CD14-positive monocyte (primary cell): ENCODE measurements at regions not wholly inside any gene's neighbourhood (a gene's known extent, or its start where the extent isn't known, plus 50 kb on each side); places are given as distances from the start of the nearest gene placed in this dataset.

Experiments
- DNase-seq, 3 donors: peaks; one replicate each; pipeline ENCODE4 v3.0.0-alpha.2; 2011 to 2022
- H2AFZ ChIP-seq: 2 replicates; pipeline ENCODE4 v1.6.0; 2012; ENCODE audit warnings: mild to moderate bottlenecking, low read depth, low read length, inconsistent platforms; ENCODE audit not compliant: insufficient read depth, poor library complexity, severe bottlenecking
- H3K27ac ChIP-seq, 2 donors: 1 replicate in 1 of 2; 2 replicates in 1 of 2; pipeline ENCODE4 v1.5.1; 2012 to 2013; ENCODE audit warnings: low read length in 2 of 2, control low read depth in 1 of 2, inconsistent platforms in 1 of 2, low read depth in 1 of 2, mild to moderate bottlenecking in 1 of 2
- H3K27me3 ChIP-seq, 2 donors: one replicate each; pipeline versions ENCODE4 v1.6.0 to v1.6.1; 2011 to 2013; ENCODE audit warnings: low read length in 2 of 2; ENCODE audit not compliant: control insufficient read depth in 2 of 2, insufficient read depth in 2 of 2
- H3K36me3 ChIP-seq, 2 donors: replicated peaks in 1 of 2; 1 replicate in 1 of 2; 2 replicates in 1 of 2; pipeline versions ENCODE4 v1.5.1 to v1.6.1; 2012 to 2013; ENCODE audit warnings: low read length in 2 of 2, control low read depth in 1 of 2, inconsistent platforms in 1 of 2, mild to moderate bottlenecking in 1 of 2; ENCODE audit not compliant: insufficient read depth in 2 of 2, control insufficient read depth in 1 of 2
- H3K4me1 ChIP-seq, 2 donors: 1 replicate in 1 of 2; 2 replicates in 1 of 2; pipeline versions ENCODE4 v1.5.1 to v1.6.1; 2012 to 2013; ENCODE audit warnings: low read length in 2 of 2, control low read depth in 1 of 2, inconsistent platforms in 1 of 2, mild to moderate bottlenecking in 1 of 2, moderate library complexity in 1 of 2; ENCODE audit not compliant: insufficient read depth in 2 of 2, control insufficient read depth in 1 of 2
- H3K4me2 ChIP-seq: replicated peaks from 2 replicates; pipeline ENCODE3; 2012; ENCODE audit warnings: low read length, moderate library complexity, mild to moderate bottlenecking; ENCODE audit not compliant: poor library complexity, severe bottlenecking; ENCODE audit errors: extremely low read depth
- H3K4me3 ChIP-seq, 3 experiments: fragments of 200-600 bp in 1 of 3; sonication (generic) in 1 of 3; replicated peaks in 1 of 3; 1 replicate in 2 of 3; 2 replicates in 1 of 3; pipeline ENCODE4 v1.5.1; 2011 to 2013; ENCODE audit warnings: low read length in 3 of 3, mild to moderate bottlenecking in 3 of 3, control low read depth in 2 of 3, low read depth in 2 of 3, inconsistent platforms in 1 of 3, moderate library complexity in 1 of 3
- H3K79me2 ChIP-seq: 2 replicates; pipeline ENCODE4 v1.6.0; 2012; ENCODE audit warnings: mild to moderate bottlenecking, control low read depth, inconsistent platforms, low read length, moderate library complexity; ENCODE audit not compliant: insufficient read depth
- H3K9ac ChIP-seq: 2 replicates; pipeline ENCODE4 v1.6.0; 2017; ENCODE audit warnings: low read length, mild to moderate bottlenecking; ENCODE audit not compliant: insufficient read depth, poor library complexity, severe bottlenecking
- H3K9me3 ChIP-seq, 2 donors: replicated peaks in 1 of 2; 1 replicate in 1 of 2; 2 replicates in 1 of 2; pipeline versions ENCODE4 v1.5.1 to v1.6.1; 2012 to 2013; ENCODE audit warnings: low read length in 2 of 2, control low read depth in 1 of 2; ENCODE audit not compliant: control insufficient read depth in 1 of 2, insufficient read depth in 1 of 2
- H4K20me1 ChIP-seq: 2 replicates; pipeline ENCODE4 v1.6.0; 2012; ENCODE audit warnings: mild to moderate bottlenecking, low read length, control low read depth, moderate library complexity; ENCODE audit not compliant: insufficient read depth
- H3K27ac Mint-ChIP-seq, 7 donors: one replicate each; pipeline ENCODE4 v1.8.0; 2020; ENCODE audit warnings: mild to moderate bottlenecking in 7 of 7, mixed read lengths in 7 of 7, moderate library complexity in 6 of 7, inconsistent platforms in 2 of 7
- H3K27me3 Mint-ChIP-seq, 3 donors: one replicate each; pipeline ENCODE4 v1.8.0; 2021 to 2022; ENCODE audit warnings: low read depth in 3 of 3, mild to moderate bottlenecking in 3 of 3, mixed read lengths in 3 of 3, moderate library complexity in 3 of 3, inconsistent platforms in 1 of 3
- H3K36me3 Mint-ChIP-seq, 2 donors: one replicate each; pipeline ENCODE4 v1.8.0; 2020; ENCODE audit warnings: mixed read lengths in 2 of 2, inconsistent platforms in 1 of 2, mild to moderate bottlenecking in 1 of 2
- H3K4me1 Mint-ChIP-seq: one replicate; pipeline ENCODE4 v1.8.0; 2020; ENCODE audit warnings: mild to moderate bottlenecking, mixed read lengths
- H3K4me3 Mint-ChIP-seq, 2 donors: one replicate each; pipeline ENCODE4 v1.8.0; 2020; ENCODE audit warnings: mild to moderate bottlenecking in 2 of 2, mixed read lengths in 2 of 2, moderate library complexity in 1 of 2
- H3K9me3 Mint-ChIP-seq, 7 donors: one replicate each; pipeline ENCODE4 v1.8.0; 2020 to 2022; ENCODE audit warnings: mixed read lengths in 7 of 7, mild to moderate bottlenecking in 6 of 7, moderate library complexity in 6 of 7, inconsistent platforms in 2 of 7
- WGBS: methylation state at CpG from one replicate; pipeline ENCODE4 v1.1.5; 2013; ENCODE audit warnings: missing lambda C conversion rate; ENCODE audit not compliant: insufficient coverage; 5-methylcytosine and 5-hydroxymethylcytosine counted together
- intact Hi-C, 2 donors: fragments of 100-400 bp; cut with micrococcal nuclease; formaldehyde crosslinking; loops; one replicate each; pipeline versions ENCODE4 v1.15.0 to v1.15.1; 2023
- TF ChIP-seq, protein P1 (sequence below): fragments of 200-600 bp; IDR thresholded peaks from one replicate; pipeline ENCODE4 v1.8.0; 2022; ENCODE audit warnings: antibody characterized with exemption, mild to moderate bottlenecking

DNA sequence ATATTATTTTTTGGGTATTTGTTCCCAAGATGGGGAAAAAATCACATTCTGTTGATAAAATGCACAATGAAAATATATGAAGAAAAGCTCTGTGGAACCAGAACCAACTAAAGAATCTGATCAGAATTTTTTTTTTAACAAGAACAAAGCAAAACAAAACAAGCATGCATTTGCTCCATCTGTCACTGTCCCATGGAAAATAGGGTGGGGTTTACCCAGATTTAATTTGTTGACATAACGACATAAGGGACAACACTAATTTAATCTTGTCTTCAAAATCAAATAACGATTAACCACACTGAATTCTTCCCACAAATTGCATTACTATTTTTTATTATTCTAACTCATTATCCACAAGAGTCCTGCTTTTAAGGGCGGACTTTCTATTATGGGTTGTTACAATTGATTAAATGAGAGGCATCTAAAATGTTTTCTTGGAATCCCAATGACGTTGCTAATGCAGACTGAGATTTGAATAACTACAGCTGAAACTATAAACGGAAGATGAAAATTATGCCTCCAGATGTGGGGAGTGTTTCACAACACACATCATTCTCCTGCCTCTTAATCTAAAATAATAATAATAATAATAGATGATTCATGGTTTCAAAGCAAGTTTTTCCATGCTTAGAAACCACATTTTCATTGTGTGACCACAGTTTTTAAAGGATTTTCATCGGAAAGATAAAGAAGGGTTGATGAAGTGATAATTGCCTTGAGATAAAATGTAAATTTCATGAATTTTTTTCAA lies 307.0 kb upstream of the CPEB2 start:
- Histone ChIP-seq H3K4me1 (no peaks in the 10 kb centered on the region), H2AFZ (no peak overlapping the region), H3K27me3 (no peaks in the 10 kb centered on the region), H3K27ac (no peak overlapping the region), H3K4me3 (no peak overlapping the region), H3K36me3 (no peaks in the 10 kb centered on the region), H4K20me1 (no peaks in the 10 kb centered on the region), H3K9me3 (peaks cover 6 to 8% of the 10 kb centered on the region in 2 donors), H3K9ac (no peak overlapping the region), H3K4me2 (no peak overlapping the region), H3K79me2 (no peaks in the 10 kb centered on the region)
- no peak for DNase-seq
- peaks cover 0 to 1% (median 0%) of the 10 kb centered on the region in 3 donors for H3K27me3 Mint-ChIP-seq
- H3K4me3 Mint-ChIP-seq: no peak overlapping the region
- WGBS: no CpG with 5 or more reads among the region's 6 CpGs
- TF ChIP-seq, protein P1, sequence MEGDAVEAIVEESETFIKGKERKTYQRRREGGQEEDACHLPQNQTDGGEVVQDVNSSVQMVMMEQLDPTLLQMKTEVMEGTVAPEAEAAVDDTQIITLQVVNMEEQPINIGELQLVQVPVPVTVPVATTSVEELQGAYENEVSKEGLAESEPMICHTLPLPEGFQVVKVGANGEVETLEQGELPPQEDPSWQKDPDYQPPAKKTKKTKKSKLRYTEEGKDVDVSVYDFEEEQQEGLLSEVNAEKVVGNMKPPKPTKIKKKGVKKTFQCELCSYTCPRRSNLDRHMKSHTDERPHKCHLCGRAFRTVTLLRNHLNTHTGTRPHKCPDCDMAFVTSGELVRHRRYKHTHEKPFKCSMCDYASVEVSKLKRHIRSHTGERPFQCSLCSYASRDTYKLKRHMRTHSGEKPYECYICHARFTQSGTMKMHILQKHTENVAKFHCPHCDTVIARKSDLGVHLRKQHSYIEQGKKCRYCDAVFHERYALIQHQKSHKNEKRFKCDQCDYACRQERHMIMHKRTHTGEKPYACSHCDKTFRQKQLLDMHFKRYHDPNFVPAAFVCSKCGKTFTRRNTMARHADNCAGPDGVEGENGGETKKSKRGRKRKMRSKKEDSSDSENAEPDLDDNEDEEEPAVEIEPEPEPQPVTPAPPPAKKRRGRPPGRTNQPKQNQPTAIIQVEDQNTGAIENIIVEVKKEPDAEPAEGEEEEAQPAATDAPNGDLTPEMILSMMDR: no peak
- no peaks in the 10 kb centered on the region for H3K36me3 Mint-ChIP-seq
- intact Hi-C loops: no loop called here
- H3K27ac Mint-ChIP-seq: no peak overlapping the region
- H3K9me3 Mint-ChIP-seq: peaks cover 0 to 13% (median 6%) of the 10 kb centered on the region in 7 donors
- H3K4me1 Mint-ChIP-seq: no peaks in the 10 kb centered on the region

DNA sequence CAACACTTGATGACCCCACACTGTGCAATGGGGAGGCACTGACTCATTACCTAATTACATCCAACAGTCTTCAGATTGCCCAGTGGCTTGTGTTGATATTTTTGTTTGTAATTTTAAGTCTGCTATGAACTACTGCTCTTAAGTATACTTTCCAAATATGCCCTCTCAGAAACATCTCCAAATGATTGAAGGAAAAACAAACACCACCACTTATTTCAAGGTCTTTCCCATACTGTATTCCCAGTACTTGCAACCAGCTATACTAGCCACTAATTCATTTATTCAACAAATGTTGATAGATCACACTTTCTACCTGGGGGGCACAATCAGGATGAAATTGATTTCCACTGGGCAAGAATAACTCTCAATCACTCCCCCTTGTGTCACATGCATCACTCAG lies 302.2 kb upstream of the CPEB2 start:
- H3K4me1 Mint-ChIP-seq: no peaks in the 10 kb centered on the region
- no peak overlapping the region for H3K27ac ChIP-seq
- no peak overlapping the region for H3K4me3 ChIP-seq
- H3K36me3 ChIP-seq: no peaks in the 10 kb centered on the region
- H3K4me2 ChIP-seq: no peak overlapping the region
- no peaks in the 10 kb centered on the region for H3K9me3 ChIP-seq
- no peaks in the 10 kb centered on the region for H3K79me2 ChIP-seq
- no peak overlapping the region for H3K9ac ChIP-seq
- H3K9me3 Mint-ChIP-seq: peaks cover 0 to 5% (median 2%) of the 10 kb centered on the region in 7 donors
- peaks cover 0 to 1% (median 0%) of the 10 kb centered on the region in 3 donors for H3K27me3 Mint-ChIP-seq
- H2AFZ ChIP-seq: no peak overlapping the region
- no peak overlapping the region for H3K27ac Mint-ChIP-seq
- H3K27me3 ChIP-seq: no peaks in the 10 kb centered on the region
- no peak for DNase-seq
- no peaks in the 10 kb centered on the region for H3K4me1 ChIP-seq
- no peaks in the 10 kb centered on the region for H3K36me3 Mint-ChIP-seq
- H4K20me1 ChIP-seq: no peaks in the 10 kb centered on the region
- intact Hi-C loops: no loop called here
- no peak overlapping the region for H3K4me3 Mint-ChIP-seq
- TF ChIP-seq, protein P1: no peak
